ENCODE measurements at regions not wholly inside any gene's neighbourhood (a gene's known extent, or its start where the extent isn't known, plus 50 kb on each side); places are given as distances from the start of the nearest gene placed in this dataset.

DNA sequence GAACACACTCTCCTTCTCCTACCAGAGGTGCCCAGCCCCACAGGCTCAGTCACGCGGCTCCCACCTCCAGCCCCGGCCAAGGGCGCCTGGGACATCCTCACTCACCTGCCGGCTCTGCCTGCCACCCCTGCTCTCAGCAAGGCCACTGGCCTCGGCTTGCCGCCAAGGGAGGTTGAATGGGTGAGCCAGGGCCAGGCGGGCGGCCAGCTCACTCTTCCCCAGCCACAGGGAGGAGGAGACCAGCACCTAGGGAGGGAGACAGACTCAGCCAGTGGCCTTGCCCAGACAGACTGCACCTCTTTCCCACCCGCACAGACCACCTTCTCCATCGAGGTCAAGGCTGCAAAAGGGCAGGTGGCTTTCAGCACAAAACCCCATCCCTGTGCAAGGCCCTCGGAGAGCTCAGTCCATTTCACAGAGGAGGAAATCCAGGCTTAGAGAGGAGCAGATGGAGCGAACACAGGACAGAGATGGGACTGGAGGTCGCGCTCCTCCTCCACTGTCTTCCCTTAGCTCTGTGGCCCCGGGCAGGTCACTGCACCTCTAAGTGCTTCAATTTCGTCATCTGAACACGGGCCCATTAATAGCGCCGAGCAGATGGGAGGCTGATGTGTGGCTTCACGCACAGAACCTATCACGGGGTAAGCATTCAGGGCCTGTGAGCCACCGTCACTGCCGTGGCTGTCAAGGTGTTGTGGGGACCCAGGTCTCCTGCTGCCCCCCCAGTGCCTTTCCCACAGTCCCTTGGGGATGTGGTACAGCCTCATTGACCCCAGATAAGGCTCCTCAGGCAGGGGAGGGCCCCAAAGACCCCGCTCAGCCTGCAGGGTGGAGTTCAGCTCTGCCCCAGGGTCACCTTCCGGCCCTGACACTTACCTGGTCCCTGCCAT is 56.1 kb downstream of the RMI2 start:
- DNase-seq (ENCODE audit: low read depth) = no peak

DNA sequence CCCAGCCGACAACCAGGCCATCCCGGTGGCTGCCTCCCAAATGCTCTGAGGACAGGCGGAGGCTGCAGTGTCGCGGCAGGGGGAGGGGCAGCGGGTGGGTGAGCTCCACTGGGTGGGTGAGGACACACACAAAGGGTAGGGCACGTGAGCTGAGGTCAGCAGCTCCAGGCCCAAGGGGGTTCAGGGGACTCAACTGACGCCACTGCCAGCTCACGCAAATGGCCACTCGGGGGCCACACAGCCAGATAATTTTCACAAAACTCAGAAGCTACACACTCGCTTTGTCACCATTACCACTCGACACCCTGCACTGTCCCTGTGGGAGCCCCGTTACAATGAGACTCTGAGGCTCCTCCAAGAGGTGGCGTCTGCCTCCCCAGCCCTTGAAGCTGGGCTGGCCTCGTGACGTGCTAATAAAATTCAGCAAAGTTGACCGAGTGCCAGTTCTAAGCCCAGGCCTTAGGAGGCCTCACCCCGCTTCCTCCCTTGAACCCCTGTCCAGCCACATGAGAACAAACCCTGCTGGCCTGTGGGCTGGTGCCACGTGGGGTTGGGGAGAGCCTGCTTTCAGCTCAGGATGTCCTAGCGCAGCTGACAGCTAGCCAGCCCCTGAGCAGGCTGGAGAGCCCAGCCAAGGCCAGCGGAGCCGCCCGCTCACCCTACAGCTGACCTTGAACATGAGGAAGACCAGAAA is 56.9 kb downstream of the RMI2 start:
- no peak for DNase-seq (ENCODE audit: low read depth)

DNA sequence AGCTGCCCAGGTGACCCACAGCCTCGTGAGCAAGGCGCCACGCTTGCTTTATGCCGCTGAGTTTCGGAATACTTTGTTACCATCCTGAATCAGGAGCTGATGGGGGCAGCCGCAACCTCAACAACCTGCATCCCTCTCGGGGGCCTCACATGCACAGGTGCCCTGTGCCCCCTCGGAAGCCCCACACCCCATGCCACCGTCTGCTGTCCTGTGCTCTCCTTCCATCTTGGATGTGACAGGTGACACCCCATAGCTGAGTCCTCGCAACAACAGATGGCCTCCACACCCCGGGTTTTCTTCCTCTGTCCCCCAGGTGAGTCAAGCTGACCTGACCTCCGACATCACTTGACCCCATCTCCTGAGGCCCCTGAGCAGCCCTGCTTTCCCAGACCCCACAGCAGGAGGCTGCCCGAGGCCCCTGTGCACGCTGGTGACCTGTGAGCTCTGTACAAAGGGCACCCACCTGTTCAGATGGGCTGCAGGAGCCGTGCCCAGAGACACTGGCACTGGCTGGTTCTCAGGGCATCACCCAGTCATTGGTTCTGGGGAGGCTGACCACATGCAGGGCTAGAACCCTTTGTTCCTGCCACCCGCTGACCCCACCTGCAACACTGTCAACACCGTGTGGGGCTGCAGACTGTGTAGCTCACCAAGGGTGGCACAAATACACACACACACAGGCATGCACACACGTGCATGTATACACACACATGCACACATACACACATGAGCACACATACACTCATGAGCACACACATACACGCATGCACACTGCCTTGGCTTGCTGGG is 57.7 kb downstream of the RMI2 start:
- DNase-seq (ENCODE audit: low read depth) = no peak

DNA sequence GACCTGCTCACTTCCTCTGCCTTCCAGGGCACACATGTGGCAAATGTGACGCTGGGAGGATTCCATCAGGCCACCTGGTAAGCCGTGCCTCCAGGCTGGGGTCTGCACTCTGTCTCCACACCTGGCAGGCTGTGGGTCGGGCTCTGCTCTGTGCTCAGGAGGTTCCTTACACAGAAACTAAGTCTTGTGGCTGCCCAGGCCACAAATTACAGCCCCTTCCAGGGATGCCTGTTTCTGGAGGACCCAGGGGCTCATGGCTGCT is 58.2 kb downstream of the RMI2 start:
- no peak for DNase-seq (ENCODE audit: low read depth)

DNA sequence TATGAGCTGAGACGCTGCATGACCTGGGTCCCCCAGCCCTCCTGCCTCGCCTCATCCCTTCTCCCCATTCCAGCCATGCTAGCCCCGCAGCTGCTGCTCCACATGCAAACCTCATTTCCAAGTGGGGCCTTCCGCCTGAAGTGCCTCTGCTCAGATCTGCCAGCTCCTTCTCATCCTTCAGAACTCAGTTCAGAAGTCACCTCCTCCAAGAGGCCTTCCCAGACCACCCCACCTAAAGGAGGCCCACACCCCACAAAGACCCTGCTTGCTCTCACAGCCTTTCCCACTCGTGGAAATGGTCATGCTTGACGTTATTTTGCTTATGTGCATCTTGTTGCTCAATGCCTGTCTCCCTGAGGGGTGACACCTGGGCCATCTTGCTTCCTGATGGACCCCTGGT is 58.7 kb downstream of the RMI2 start:
- DNase-seq (ENCODE audit: low read depth) = no peak

DNA sequence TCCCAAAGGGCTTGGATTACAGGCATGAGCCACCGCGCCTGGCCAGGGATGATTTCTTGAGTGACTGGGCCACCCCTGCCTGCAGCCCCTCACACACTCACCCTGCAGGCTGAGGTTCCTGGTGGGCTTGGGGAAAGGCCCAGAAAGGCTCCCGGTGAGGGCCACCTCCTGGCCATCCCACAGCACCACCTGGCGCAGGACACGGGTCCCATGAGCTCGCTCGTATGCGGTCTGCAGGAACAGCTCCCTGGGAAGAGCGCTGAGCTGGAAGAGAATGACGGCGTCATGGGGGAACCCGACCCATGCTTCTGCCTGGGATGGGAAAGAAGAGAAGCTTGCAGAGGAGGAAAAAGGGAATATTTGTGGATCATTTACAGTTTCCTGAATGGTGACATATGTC is 59.3 kb downstream of the RMI2 start:
- no peak for DNase-seq (ENCODE audit: low read depth)

DNA sequence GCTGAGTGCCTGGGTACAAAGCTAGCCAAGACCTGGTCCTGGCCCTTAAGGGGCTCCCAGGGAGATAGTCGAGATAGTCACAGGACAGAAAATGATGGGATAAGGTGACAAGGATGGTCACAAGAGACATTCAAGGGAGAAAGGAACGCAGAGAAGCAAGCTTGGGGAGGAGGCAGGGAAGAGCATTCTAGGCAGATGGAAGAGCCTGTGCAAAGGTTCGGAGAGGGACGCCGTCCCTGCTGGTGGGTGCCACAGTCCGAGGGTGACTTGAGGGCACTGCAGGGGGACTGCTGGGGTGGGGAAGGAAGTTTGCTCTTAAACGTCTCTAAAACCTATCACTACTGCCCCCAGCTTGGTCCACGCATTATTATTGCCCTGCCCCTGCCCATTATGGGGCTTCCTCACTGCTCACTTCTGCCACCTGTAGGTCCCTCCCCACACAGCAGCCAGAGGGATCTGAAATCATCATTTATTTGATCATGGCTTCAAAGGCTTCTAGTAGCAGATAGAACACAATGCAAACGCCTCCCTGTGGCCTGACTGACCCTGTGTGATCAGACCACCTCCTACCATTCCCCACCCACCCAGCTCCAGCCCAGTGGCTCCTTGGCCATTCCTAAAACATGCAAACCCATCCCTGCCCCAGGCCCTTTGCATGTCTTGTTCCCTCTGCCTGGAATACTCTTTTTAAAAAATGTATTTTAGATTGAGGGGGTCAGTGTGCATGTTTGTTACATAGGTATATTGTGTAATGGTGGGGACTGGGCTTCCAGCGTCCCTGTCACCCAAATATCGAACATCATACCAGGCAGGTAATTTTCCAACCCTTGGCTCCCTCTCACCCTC is 60.3 kb downstream of the RMI2 start:
- peak; percentile 14 for DNase-seq (ENCODE audit: low read depth)

DNA sequence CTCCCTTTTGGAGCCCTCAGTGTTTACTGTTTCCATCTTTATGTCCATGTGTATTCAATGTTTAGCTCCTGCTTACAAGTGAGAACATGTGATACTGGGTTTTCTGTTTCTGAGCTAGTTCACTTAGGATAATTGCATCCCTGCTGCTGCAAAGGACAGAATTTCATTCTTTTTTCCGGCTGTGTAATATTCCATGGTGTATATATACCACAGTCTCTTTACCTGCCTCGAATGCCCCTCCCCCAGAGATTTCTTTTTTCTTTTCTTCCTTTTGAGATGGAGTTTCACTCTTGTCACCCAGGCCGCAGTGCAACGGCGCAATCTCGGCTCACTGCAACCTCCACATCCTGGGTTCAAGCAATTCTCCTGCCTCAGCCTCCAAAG is 60.9 kb downstream of the RMI2 start:
- DNase-seq (ENCODE audit: low read depth) = no peak

DNA sequence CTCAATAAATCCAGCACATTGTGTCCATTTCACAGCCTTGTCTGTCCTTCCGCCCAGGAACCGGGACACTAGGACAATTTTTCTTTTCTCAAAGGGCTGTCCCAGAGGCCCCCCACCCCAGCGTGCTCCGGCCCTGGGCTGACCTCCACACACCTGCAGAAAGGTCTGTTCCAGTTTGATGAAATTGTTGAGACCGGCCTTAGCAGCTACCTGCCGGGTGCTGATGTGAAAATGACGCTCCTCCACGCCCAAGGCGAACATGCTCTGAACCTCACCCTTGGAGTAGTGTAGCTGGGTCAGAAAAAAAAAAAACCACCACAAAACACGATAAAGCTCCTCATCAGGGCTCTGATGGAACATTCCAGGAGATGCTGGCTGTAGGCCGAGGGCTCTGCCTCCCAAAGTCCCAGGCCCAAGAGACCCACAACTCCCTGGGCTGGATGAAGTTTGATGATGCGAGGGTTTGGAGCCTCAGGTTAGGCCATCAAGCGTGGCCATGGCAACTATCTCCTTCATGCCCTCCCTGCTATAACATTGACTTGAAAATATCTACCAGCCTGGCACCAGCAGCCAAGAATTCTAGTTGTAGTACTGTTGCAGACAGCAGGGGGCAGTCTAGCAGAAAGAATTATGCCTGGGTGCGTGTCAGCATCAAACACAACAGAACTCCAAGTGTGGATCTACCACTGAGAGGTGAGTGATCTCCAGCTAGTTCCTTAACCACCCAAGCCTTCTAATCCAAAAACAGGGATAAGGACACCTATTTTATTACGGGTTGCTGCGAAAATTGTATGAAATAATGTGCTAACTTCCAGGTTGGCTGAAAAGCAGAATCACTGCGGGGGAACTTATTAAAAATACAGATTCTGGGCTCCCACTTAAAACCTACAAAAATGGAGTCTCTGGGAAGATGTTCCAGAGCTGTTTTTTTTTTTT is 62.1 kb downstream of the RMI2 start:
- peak; percentile 37 for DNase-seq (ENCODE audit: low read depth)

DNA sequence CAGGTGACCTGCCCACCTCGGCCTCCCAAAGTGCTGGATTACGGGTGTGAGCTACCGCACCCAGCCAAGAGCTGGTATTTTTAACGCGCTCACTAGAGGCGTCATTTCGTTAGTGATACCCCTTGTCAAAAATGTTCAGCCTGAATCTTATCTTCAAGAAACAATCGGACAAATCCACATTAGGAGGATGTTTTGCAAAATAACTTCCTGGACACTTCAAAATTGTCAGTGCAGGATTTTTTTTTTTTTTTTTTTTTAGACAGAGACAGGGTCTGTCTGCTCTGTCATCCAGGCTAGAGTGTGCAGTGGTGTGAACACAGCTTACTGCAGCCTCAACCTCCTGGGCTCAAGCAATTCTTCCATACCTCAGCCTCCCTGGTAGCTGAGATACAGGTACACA is 63.0 kb downstream of the RMI2 start:
- no peak for DNase-seq (ENCODE audit: low read depth)

DNA sequence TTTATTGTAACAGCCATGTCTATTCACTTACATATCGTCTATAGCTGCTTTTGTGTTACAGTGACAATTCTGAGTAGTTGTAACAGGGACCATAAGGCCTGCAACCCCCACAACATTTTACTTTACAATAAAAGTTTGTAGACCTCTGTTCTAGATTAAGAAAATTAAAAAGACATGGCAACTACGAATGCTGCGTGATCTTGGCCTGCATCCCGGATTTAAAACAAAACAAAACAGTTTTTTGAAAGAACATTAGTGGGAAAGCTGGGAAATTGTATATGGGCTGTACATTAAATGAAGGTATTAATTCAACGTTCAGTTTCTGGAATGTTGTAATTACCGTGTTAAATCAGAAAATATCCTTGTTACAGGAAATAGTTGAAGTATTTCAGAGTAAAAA is 64.1 kb downstream of the RMI2 start:
- DNase-seq (ENCODE audit: low read depth) = no peak

DNA sequence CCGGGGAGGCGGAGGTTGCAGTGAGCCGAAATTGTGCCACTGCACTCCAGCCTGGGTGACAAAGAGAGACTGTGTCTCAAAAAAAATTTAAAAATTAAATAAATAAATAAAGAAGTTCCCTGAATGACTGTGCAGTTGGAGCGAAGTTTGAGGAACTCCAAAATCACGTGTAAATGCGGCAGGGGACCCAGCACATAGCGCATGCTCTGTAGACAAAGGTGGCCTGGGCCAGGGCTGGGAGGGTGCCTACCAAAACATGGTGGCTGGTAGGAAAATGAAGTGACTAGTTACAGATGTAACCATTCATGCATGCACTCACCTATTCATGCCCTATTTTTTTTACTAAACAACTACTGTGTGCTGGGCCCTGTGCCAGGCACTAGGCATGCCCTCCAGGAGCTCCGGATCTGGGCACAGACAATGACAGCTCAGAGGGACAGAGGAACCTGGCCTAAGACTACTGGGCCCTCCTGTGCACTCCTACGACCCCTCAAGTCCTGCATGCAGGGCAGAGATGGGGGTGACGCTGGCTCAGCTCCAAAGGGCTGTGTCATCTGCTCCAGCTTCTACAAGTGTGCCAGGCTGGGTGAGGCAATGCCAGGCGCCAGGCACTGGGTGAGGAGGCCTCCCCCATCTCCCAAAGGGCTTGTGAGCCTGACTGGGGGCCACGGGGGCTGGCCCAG is 65.3 kb downstream of the RMI2 start:
- no peak for DNase-seq (ENCODE audit: low read depth)

DNA sequence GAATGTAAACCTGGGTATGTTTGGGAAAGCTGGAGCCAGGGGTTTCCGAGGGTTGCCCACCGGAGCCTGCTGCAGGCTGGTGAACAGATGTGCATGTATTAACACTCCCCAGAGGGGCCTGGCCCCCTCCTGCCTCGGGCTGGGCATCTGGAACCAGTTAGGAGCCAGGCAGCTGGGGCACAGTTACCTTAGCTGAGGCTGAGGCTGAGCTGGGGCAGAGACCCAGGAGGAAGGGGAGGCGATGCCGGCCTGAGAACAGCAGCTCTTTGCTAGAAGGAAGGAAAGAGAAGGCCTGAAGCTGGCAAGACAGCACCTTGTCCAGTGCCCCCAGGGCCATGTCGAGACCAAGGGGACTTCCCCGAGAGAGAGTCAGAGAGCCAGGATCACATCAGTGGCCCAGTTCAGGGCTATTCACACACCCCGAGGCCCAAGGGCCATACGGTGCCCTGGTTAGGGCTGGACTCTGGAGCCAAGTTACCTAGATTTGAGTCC is 65.8 kb downstream of the RMI2 start:
- DNase-seq (ENCODE audit: low read depth) = no peak

DNA sequence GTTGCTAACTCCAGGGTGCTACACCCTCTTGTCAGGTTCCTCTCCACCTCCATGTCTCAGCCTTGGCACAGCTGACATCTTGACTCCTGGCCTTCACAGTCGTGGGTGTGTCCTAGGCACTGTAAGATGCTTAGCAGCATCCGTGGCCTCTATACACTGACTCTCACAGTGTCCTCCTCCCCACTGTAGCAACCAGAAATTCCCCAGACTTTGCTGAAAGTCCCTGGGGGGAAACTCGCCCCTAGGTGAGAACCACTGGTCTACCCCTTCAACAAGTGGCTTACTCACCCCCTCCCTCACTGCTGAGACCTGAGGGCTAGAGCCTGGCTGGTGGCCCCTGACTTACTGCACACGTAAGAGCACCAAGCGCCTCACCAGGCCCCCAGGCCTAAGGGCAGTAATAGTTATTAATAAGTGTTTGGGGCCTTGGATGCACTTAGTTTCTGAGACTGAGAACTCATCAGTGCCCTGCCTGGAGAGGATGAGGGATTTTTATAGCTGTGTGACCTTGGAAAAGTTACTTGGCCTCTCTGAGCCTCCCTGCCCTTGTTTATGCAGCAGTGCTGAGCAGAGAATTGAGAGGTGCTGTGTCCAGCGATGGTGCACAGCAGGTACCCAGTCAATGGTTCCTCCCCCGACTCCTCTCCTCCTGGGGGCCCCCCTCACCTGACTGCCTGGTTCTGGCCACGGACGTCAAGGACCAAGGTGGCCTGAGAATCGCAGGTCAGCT is 67.1 kb downstream of the RMI2 start:
- DNase-seq (ENCODE audit: low read depth) = no peak

DNA sequence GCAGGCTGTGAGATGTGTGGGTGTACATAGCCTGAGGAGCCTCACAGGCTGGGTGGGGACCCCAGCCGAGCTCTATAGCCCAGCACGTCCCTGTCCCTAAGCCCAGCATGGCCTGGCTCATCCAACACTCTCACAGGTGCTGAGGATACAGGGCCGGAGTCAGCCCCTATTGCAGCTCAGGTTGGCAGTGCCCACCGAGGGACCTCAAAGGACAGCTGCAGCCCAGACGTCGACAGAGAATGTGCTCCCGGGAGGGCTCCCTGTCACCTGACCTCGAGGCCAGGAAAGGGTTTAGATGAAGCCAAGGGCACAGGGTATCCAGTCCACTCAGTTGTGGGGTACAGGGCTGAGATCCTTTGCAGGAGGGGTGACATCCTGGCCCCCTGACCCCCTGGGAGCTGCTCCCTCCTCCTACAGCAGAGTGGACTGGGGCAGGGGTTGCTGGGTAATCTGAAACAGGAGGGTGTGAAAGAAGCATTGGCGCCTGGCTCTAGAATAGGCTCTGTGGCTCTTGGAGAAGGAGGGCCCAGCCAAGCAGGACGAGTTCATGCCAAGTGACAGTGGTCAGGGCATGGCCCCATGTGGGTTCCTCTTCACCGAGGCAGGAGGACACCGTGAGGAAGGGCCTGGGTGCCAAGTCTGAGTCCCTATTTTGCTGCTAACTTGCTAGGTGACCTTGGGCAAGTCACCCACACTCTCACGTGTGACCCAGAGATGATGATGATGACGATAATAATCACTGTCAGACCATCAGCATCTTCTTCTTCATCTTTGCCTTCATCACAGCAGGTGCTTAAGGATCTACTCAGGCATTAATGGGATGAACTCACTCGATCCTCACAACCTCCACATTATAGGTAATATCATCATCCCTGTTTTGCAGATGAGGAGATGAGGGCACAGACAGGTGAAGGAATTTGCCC is 68.0 kb downstream of the RMI2 start:
- no peak for DNase-seq (ENCODE audit: low read depth)

DNA sequence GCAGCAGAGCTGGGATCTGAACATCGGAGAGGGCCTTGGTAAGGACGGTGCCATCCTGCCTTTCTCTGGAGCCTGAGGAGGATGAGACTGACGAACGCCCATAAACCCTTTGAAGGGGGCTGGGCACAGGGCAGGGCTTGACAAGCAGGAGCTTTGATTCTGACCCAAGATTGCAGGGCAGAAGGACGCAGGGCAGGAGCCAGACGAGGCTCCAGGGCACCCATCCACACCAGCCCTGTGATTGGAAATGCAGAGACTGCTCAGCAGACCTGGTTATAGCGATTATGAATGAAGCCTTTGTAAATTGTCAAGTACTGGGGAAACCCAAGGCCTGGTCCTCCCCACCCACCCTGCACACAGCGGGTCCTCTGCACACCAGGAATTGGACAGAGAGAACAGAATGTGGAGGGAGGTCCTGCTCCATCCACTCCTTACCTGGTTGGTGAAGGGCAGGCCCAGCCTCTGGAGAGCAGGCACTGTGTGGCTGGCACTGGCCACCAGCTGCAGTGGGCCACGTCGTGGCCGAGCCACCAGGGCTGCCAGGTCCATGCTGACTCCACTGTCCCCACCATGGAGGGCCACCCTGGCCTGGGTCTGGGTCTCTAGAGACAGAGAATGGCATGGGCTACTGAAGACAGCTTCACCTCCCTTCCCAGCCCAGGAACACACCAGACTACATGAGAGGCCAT is 68.8 kb downstream of the RMI2 start:
- DNase-seq (ENCODE audit: low read depth) = no peak

DNA sequence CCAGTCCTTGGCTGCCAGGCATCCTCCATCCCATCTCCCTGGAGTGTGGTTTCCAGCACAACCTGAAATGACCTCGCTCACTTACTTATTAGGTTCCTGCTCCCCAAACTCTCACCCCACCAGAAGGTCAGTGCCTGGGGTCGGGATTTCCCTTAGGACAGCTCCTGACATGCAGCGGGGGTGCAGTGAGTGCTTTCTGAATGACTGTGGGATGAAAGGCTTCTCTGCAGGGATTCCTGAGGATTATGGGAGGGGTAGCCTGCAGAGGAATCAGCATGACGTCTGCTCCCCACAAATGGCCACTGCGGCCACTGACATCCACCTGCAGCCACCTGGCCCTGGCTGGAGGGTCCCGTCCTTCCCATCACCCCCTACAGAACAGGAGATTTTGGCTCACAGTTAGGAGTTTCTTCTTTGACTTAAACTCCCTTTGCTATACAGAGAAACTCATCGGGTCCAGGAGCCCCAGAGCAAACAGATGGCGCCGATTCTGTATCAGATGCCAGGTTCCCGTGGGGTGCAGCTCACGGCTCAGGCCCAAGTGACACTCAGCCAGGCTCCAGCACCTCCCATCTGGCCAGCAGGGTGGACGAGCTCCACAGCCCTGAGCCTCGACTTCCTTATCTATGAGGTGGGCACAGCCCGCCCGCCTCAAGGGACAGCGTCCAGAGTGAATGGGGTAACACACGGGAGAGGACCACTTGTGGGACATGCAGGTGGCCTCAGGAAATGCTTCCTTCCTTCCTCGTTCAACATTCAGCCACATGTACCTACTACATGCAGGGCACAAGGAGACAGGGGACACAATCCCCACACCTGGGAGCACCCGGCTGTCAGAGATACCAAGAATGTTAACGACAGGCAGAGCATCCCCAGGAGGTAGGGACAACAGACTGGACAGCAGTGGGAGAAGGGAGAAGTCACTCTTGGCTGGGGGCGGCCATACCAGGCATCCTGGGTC is 69.8 kb downstream of the RMI2 start:
- no peak for DNase-seq (ENCODE audit: low read depth)

Data from activated gamma-delta T cell treated with anti-CD3 and anti-CD28 coated beads, Interleukin-2, amount 50 U/mL, for 16 hours (primary cell).